SK-N-SH treated with all-trans-retinoic acid at 6 μM for 48 hours (cell line): ENCODE measurements at regions not wholly inside any gene's neighbourhood (a gene's known extent, or its start where the extent isn't known, plus 50 kb on each side); places are given as distances from the start of the nearest gene placed in this dataset.
A peak's percentile ranks its signal among the peaks of the same experiment; 100 is the strongest.

Experiments used
- ATAC-seq: fragments of 200-7000 bp; cut with Tn5 transposase; 3 replicates; pipeline ENCODE4 v1.9.1; 2020; ENCODE audit warnings: mild to moderate bottlenecking, moderate library complexity
- ARNTL ChIP-seq: fragments of 450-650 bp; formaldehyde crosslinking; IDR thresholded peaks from 2 replicates; pipeline ENCODE4 v1.5.0; 2020; ENCODE audit warnings: low read depth, mild to moderate bottlenecking, moderate library complexity, borderline replicate concordance
- BACH2 ChIP-seq: fragments of 250-450 bp; sonication (Bioruptor Pico); IDR thresholded peaks from 2 replicates; pipeline ENCODE4 v1.9.0; 2021; ENCODE audit warnings: mild to moderate bottlenecking, borderline replicate concordance
- CREB5 ChIP-seq: fragments of 250-450 bp; sonication (Bioruptor Pico); IDR thresholded peaks from 2 replicates; pipeline ENCODE4 v1.5.1; 2020; ENCODE audit warnings: low read depth, mild to moderate bottlenecking, moderate library complexity
- CSDC2 ChIP-seq: fragments of 250-450 bp; sonication (Bioruptor Pico); IDR thresholded peaks from 2 replicates; pipeline ENCODE4 v1.5.0; 2020; ENCODE audit warnings: mild to moderate bottlenecking, moderate library complexity
- ESRRG ChIP-seq: fragments of 250-450 bp; sonication (Bioruptor Pico); IDR thresholded peaks from 2 replicates; pipeline ENCODE4 v1.6.1; 2021; ENCODE audit warnings: mild to moderate bottlenecking
- GLIS3 ChIP-seq: fragments of 250-450 bp; sonication (Bioruptor Pico); IDR thresholded peaks from 2 replicates; pipeline ENCODE4 v1.5.0; 2020; ENCODE audit warnings: mild to moderate bottlenecking, moderate library complexity
- ISL1 ChIP-seq: fragments of 250-450 bp; sonication (Bioruptor Pico); IDR thresholded peaks from 2 replicates; pipeline ENCODE4 v2.1.2; 2022; ENCODE audit warnings: mild to moderate bottlenecking, moderate library complexity
- OSR1 ChIP-seq: fragments of 250-450 bp; sonication (Bioruptor Pico); IDR thresholded peaks from 2 replicates; pipeline ENCODE4 v1.8.0; 2022; ENCODE audit warnings: moderate library complexity, mild to moderate bottlenecking, inconsistent platforms
- PATZ1 ChIP-seq: fragments of 250-450 bp; sonication (Bioruptor Pico); IDR thresholded peaks from 2 replicates; pipeline ENCODE4 v1.8.0; 2020; ENCODE audit warnings: mild to moderate bottlenecking, moderate library complexity, borderline replicate concordance
- POU6F1 ChIP-seq: fragments of 250-450 bp; sonication (Bioruptor Pico); IDR thresholded peaks from 2 replicates; pipeline ENCODE4 v1.8.0; 2021; ENCODE audit warnings: low read depth, mild to moderate bottlenecking, moderate library complexity, borderline replicate concordance
- PPARA ChIP-seq: fragments of 250-450 bp; sonication (Bioruptor Pico); IDR thresholded peaks from 2 replicates; pipeline ENCODE4 v1.5.0; 2020; ENCODE audit warnings: mild to moderate bottlenecking, borderline replicate concordance
- RARB ChIP-seq: fragments of 250-450 bp; sonication (Bioruptor Pico); IDR thresholded peaks from 2 replicates; pipeline ENCODE4 v1.8.0; 2021; ENCODE audit warnings: mild to moderate bottlenecking, moderate library complexity
- TOX ChIP-seq: fragments of 250-450 bp; sonication (Bioruptor Pico); IDR thresholded peaks from 2 replicates; pipeline ENCODE4 v1.8.0; 2021; ENCODE audit warnings: mild to moderate bottlenecking, moderate library complexity, borderline replicate concordance
- ZC3H10 ChIP-seq: fragments of 250-450 bp; sonication (Bioruptor Pico); IDR thresholded peaks from 2 replicates; pipeline ENCODE4 v1.5.1; 2021; ENCODE audit warnings: mild to moderate bottlenecking, moderate library complexity
- ZFP30 ChIP-seq: fragments of 450-650 bp; formaldehyde crosslinking; IDR thresholded peaks from 2 replicates; pipeline ENCODE4 v1.5.0; 2022; ENCODE audit warnings: mild to moderate bottlenecking, moderate library complexity
- ZNF565 ChIP-seq: fragments of 450-650 bp; formaldehyde crosslinking; conservative IDR thresholded peaks from 2 replicates; pipeline ENCODE4 v1.5.0; 2020; ENCODE audit warnings: low read depth, mild to moderate bottlenecking, moderate library complexity
- ZNF70 ChIP-seq: fragments of 450-650 bp; formaldehyde crosslinking; IDR thresholded peaks from 2 replicates; pipeline ENCODE4 v1.5.0; 2020; ENCODE audit warnings: mild to moderate bottlenecking, moderate library complexity
- ZNF8 ChIP-seq: fragments of 450-650 bp; formaldehyde crosslinking; IDR thresholded peaks from 2 replicates; pipeline ENCODE4 v1.5.0; 2020; ENCODE audit warnings: mild to moderate bottlenecking, moderate library complexity
- TF ChIP-seq, protein P1 (sequence below): fragments of 250-450 bp; sonication (Bioruptor Pico); IDR thresholded peaks from 2 replicates; pipeline ENCODE4 v1.5.1; 2021; ENCODE audit warnings: mild to moderate bottlenecking, moderate library complexity

GRCh38 chr20:52622081-52622480, 350.1 kb upstream of the TSHZ2 start:
- no peak for ATAC-seq
- TF ChIP-seq POU6F1: no peak
- peak; percentile 20; the same call in 1 of the 2 replicates for TF ChIP-seq ISL1
- TF ChIP-seq, all 23 proteins: peak for 1

DNA sequence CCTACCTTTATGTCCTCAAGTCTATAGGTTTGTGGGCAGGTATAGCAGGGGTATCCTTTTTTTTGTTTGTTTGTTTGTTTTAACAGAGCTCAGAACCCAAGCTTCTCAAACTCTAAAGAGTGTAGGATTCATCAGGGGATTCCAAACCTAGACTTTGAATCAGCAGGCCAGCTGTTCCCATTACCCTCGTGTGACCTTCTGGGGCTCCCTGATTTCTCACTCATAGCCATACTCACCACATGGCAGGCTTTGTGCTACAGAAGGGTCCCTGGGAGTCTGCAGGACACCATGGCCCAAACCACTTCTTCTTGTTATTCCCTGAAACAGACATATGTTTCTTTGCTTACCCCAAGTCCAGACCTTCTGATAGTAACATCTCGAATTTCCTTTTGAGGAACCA, 350.8 kb upstream of the TSHZ2 start:
- ATAC-seq: no peak
- TF ChIP-seq, protein P1, sequence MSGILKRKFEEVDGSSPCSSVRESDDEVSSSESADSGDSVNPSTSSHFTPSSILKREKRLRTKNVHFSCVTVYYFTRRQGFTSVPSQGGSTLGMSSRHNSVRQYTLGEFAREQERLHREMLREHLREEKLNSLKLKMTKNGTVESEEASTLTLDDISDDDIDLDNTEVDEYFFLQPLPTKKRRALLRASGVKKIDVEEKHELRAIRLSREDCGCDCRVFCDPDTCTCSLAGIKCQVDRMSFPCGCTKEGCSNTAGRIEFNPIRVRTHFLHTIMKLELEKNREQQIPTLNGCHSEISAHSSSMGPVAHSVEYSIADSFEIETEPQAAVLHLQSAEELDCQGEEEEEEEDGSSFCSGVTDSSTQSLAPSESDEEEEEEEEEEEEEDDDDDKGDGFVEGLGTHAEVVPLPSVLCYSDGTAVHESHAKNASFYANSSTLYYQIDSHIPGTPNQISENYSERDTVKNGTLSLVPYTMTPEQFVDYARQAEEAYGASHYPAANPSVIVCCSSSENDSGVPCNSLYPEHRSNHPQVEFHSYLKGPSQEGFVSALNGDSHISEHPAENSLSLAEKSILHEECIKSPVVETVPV (CRISPR knock-in tag): no peak
- TF ChIP-seq PPARA (CRISPR knock-in tag) (no peak), BACH2 (CRISPR knock-in tag) (no peak), PATZ1 (no peak), ZFP30 (CRISPR knock-in tag) (no peak), OSR1 (no peak), RARB (no peak)

DNA sequence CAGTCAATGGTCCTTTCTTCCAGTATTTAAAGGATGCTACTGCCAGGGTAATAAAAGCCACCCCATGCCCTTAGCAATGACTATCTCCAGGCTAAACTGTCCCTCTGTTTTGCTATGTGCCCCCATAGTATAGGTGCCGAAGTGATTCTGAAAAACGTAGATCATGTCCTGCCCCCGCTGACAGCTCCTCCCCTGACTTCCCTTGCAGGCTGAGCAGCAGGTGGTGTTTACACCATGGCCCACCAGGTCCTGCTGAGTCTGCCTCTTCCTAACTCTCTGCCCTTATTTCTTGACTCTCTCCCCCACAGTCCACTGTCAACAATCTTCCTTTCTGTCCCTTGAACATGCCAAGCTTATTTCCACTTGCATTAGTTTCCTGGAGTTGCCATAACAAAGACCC, 352.5 kb upstream of the TSHZ2 start:
- TF ChIP-seq ZC3H10 (CRISPR knock-in tag) (no peak), RARB (no peak), GLIS3 (no peak), ZNF565 (CRISPR knock-in tag) (no peak), ZNF8 (no peak), CSDC2 (CRISPR knock-in tag) (no peak), CREB5 (CRISPR knock-in tag) (no peak), OSR1 (no peak)
- no peak for ATAC-seq

GRCh38 chr20:52619101-52619500, 353.1 kb upstream of the TSHZ2 start:
- ATAC-seq: no peak

DNA sequence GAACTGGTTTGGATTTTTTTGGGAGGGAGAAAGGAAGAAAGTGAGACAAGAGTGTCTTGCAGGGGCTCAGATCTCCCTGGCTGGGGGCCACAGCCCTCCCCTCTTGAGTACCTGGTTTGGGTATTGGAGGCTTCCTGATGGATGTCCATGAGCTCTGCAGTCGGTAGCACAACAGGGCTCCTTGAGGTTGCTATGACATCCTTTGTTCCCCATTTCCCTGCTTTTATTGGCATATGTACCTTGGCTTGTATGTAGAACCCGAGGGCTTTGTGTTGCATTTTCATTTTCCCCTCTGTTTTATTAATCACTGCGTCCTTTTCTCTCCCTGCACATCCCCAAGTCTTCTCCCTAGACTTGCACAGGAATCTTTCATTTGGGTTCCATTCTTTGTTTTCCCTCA, 355.5 kb upstream of the TSHZ2 start:
- no peak for TF ChIP-seq ESRRG (CRISPR knock-in tag)
- no peak for TF ChIP-seq ZNF70 (CRISPR knock-in tag)
- TF ChIP-seq ZNF565 (CRISPR knock-in tag): no peak
- no peak for TF ChIP-seq ISL1
- TF ChIP-seq ARNTL: no peak
- no peak for TF ChIP-seq PPARA (CRISPR knock-in tag)
- TF ChIP-seq OSR1: no peak
- TF ChIP-seq ZFP30 (CRISPR knock-in tag): no peak
- no peak for TF ChIP-seq TOX (CRISPR knock-in tag)
- ATAC-seq: no peak

More at GRCh38 chr20:52619101-52619500, 353.1 kb upstream of the TSHZ2 start:
- TF ChIP-seq ZNF8 (no peak), PPARA (CRISPR knock-in tag) (no peak), RARB (no peak), OSR1 (no peak)

DNA sequence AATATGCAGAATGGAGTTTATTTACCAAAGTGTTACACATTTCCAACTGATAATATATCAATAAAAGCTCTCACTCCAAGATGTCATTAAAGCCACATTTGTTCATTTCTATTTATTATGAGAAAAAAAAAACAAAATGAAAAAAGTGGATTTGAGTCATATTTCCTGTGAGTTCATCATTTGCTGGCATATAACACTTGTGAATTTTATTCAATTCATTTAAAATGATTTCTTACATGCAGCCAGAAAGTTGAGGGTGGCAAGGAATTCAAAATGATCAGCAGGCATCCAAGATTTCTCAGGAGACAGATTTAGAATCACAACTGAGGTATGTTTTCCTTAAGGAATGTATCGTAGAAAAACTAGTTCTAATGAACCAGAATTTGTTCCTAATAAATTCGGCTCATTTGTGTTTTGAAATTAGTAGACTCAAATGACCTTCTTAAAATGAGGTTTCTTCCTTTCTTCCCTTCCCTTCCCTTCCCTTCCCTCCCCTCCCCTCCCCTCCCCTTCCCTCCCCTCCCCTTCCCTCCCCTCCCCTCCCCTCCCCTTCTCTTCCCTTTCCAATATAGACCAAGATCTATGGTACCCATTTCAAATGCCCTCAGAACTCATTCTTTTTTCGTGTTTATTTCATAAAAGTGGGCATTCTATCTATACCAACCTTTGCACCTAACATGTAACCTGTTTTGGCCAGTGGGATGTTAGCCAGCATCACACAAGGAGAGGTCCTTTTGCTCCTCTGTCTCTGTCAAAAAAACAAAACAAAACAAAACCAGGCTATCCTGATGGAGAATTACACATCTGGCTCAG, 357.9 kb upstream of the TSHZ2 start:
- ATAC-seq: no peak

More for the DNA sequence above, 357.9 kb upstream of the TSHZ2 start:
- TF ChIP-seq POU6F1 (no peak), ESRRG (CRISPR knock-in tag) (no peak), GLIS3 (no peak), ZNF70 (CRISPR knock-in tag) (no peak), ZNF8 (no peak), OSR1 (no peak), ARNTL (no peak)
